ENCODE measurements at regions not wholly inside any gene's neighbourhood (a gene's known extent, or its start where the extent isn't known, plus 50 kb on each side); places are given as distances from the start of the nearest gene placed in this dataset.
"Not testable (repeated sequence)": the region's sequence is repeated elsewhere in the genome, so short reads cannot be mapped to it uniquely, and the experiment has no call there.

GRCh38 chr5:159797261-159797970, 118.9 kb upstream of the ADRA1B start:
- no peak for DNase-seq

- DNase-seq = no peak
These were observed 116.6 kb upstream of the ADRA1B start for GRCh38 chr5:159799701-159800100.

GRCh38 chr5:159800131-159800840, 116.0 kb upstream of the ADRA1B start:
- no peak for DNase-seq

- DNase-seq = no peak
These were observed 115.0 kb upstream of the ADRA1B start for GRCh38 chr5:159801303-159801702.

- DNase-seq = no peak
These were observed 113.6 kb upstream of the ADRA1B start for GRCh38 chr5:159802661-159803060.

- no peak for DNase-seq
These were observed 112.2 kb upstream of the ADRA1B start for GRCh38 chr5:159804121-159804520.

- no peak for DNase-seq
These were observed 111.3 kb upstream of the ADRA1B start for GRCh38 chr5:159805021-159805420.

GRCh38 chr5:159807135-159807534, 109.1 kb upstream of the ADRA1B start:
- not testable (repeated sequence) for DNase-seq

GRCh38 chr5:159807586-159807985, 108.7 kb upstream of the ADRA1B start:
- no peak for DNase-seq

GRCh38 chr5:159811712-159812111, 104.6 kb upstream of the ADRA1B start:
- DNase-seq = no peak

GRCh38 chr5:159812759-159813158, 103.5 kb upstream of the ADRA1B start:
- not testable (repeated sequence) for DNase-seq

- no peak for DNase-seq
These were observed 102.1 kb upstream of the ADRA1B start for GRCh38 chr5:159814222-159814621.

GRCh38 chr5:159814805-159815585, 101.3 kb upstream of the ADRA1B start:
- no peak for DNase-seq

GRCh38 chr5:159817262-159818029, 98.8 kb upstream of the ADRA1B start:
- DNase-seq = no peak

- no peak for DNase-seq
These were observed 96.5 kb upstream of the ADRA1B start for GRCh38 chr5:159819591-159820411.

GRCh38 chr5:159820692-159821091, 95.6 kb upstream of the ADRA1B start:
- no peak for DNase-seq

GRCh38 chr5:159821461-159821940, 94.8 kb upstream of the ADRA1B start:
- DNase-seq = no peak

GRCh38 chr5:159824188-159825161, 91.8 kb upstream of the ADRA1B start:
- no peak for DNase-seq

GRCh38 chr5:159825551-159826051, 90.7 kb upstream of the ADRA1B start:
- no peak for DNase-seq

Measured in NCI-H2171 treated with DMSO at 0.1 percent for 48 hours (cell line).